Stimulated activated CD4-positive, alpha-beta T cell treated with anti-CD3 and anti-CD28 coated beads, Interleukin-2, amount 100 ng/mL, for 24 hours (primary cell): ENCODE measurements at regions not wholly inside any gene's neighbourhood (a gene's known extent, or its start where the extent isn't known, plus 50 kb on each side); places are given as distances from the start of the nearest gene placed in this dataset.
"Not testable (repeated sequence)": the region's sequence is repeated elsewhere in the genome, so short reads cannot be mapped to it uniquely, and the experiment has no call there.

Source experiments
- DNase-seq, 2 donors: peaks; one replicate each; pipeline ENCODE4 v3.0.0-alpha.2; 2020

GRCh38 chr10:28449382-28449781, 83.5 kb upstream of the WAC start:
- no peak for DNase-seq

- no peak for DNase-seq
Observed at GRCh38 chr10:28449926-28450325, 83.0 kb upstream of the WAC start.

GRCh38 chr10:28453926-28454325, 79.0 kb upstream of the WAC start:
- no peak for DNase-seq

- no peak for DNase-seq
Observed at GRCh38 chr10:28457110-28457509, 75.8 kb upstream of the WAC start.

GRCh38 chr10:28457873-28458272, 75.0 kb upstream of the WAC start:
- DNase-seq, result not testable (repeated sequence)

- no peak for DNase-seq
Observed at GRCh38 chr10:28459453-28460144, 73.3 kb upstream of the WAC start.

- no peak for DNase-seq
Observed at GRCh38 chr10:28463141-28463540, 69.8 kb upstream of the WAC start.

GRCh38 chr10:28463676-28464395, 69.1 kb upstream of the WAC start:
- no peak for DNase-seq

- no peak for DNase-seq
Observed at GRCh38 chr10:28467615-28468014, 65.3 kb upstream of the WAC start.

- no peak for DNase-seq
Observed at GRCh38 chr10:28468707-28469483, 64.0 kb upstream of the WAC start.

GRCh38 chr10:28470873-28471651, 61.9 kb upstream of the WAC start:
- no peak for DNase-seq

- no peak for DNase-seq
Observed at GRCh38 chr10:28471652-28472050, 61.3 kb upstream of the WAC start.

- no peak for DNase-seq
Observed at GRCh38 chr10:28478646-28479045, 54.3 kb upstream of the WAC start.

GRCh38 chr10:28479425-28479865, 53.5 kb upstream of the WAC start:
- no peak for DNase-seq

- DNase-seq, result no peak
Observed at GRCh38 chr10:28479927-28480627, 52.8 kb upstream of the WAC start.

- DNase-seq, result no peak
Observed at GRCh38 chr10:28480628-28480965, 52.3 kb upstream of the WAC start.

GRCh38 chr10:28481346-28481745, 51.6 kb upstream of the WAC start:
- DNase-seq, result not testable (repeated sequence)

GRCh38 chr10:28481968-28482367, 51.0 kb upstream of the WAC start:
- no peak for DNase-seq
